GM12878 (cell line): ENCODE measurements at regions not wholly inside any gene's neighbourhood (a gene's known extent, or its start where the extent isn't known, plus 50 kb on each side); places are given as distances from the start of the nearest gene placed in this dataset.

ENCODE experiments used
- ATAC-seq: fragments of 200-7000 bp; cut with Tn5 transposase; 3 replicates; pipeline ENCODE4 v1.9.1; 2020; ENCODE audit warnings: mild to moderate bottlenecking, moderate library complexity
- BruUV-seq: library from RNA; stranded (reverse); fragments of 400-500 nt; replicated peaks from 2 replicates; lab custom pipeline; 2021; lab: Mats Ljungman, UMichigan
- CTCF ChIA-PET: fragments of 300-600 bp; sonication (Branson Sonifier 250); formaldehyde crosslinking; extraction: SDS; loops from one replicate; lab custom pipeline; 2021; ENCODE audit warnings: inconsistent platforms; lab: Yijun Ruan, JAX
- POLR2A ChIA-PET: fragments of 350-600 bp; formaldehyde crosslinking; extraction: SDS; loops from one replicate; lab custom pipeline; 2021; ENCODE audit warnings: inconsistent platforms; lab: Charles Lee
- RAD21 ChIA-PET: fragments of 300-600 bp; sonication (Branson Sonifier 250); formaldehyde crosslinking; loops from one replicate; lab custom pipeline; 2023; ENCODE audit warnings: antibody characterized with exemption; ENCODE audit not compliant: unreplicated experiment; lab: Charles Lee
- SMC1A ChIA-PET: fragments of 300-600 bp; sonication (Branson Sonifier 250); formaldehyde crosslinking; loops from one replicate; lab custom pipeline; 2023; ENCODE audit not compliant: unreplicated experiment, uncharacterized antibody; lab: Charles Lee
- DNase-seq: peaks from one replicate; pipeline ENCODE4 v3.0.0-alpha.2; 2011; ENCODE audit warnings: low read depth, low spot score
- FAIRE-seq: peaks from 3 replicates; lab custom pipeline; 2011; peaks lifted over from hg19 to GRCh38; lab: Jason Lieb, UNC
- H2AFZ ChIP-seq: 2 replicates; pipeline ENCODE4 v1.6.0; 2011; ENCODE audit warnings: low read depth, low read length, control low read depth; ENCODE audit not compliant: control insufficient read depth
- H3K27ac ChIP-seq: 2 replicates; pipeline ENCODE4 v1.5.1; 2011; ENCODE audit warnings: control low read depth; ENCODE audit not compliant: control insufficient read depth, insufficient read depth
- H3K27me3 ChIP-seq, 2 experiments: replicated peaks in 1 of 2; 2 replicates each; pipeline versions ENCODE4 v1.6.0 to v1.6.1; 2011; ENCODE audit warnings: low read length in 1 of 2; ENCODE audit not compliant: control insufficient read depth in 2 of 2, insufficient read depth in 2 of 2
- H3K36me3 ChIP-seq, 2 experiments: 2 replicates each; pipeline ENCODE4 v1.5.1; 2011; ENCODE audit warnings: low read length in 1 of 2; ENCODE audit not compliant: control insufficient read depth in 2 of 2, insufficient read depth in 2 of 2
- H3K4me1 ChIP-seq: 2 replicates; pipeline ENCODE4 v1.6.1; 2011; ENCODE audit warnings: mild to moderate bottlenecking, low read length, moderate library complexity, mixed read lengths; ENCODE audit not compliant: control insufficient read depth, insufficient read depth
- H3K4me2 ChIP-seq: 2 replicates; pipeline ENCODE4 v1.6.0; 2011; ENCODE audit warnings: control low read depth; ENCODE audit not compliant: control insufficient read depth, insufficient read depth
- H3K4me3 ChIP-seq: fragments of 200-600 bp; sonication (generic); 2 replicates; pipeline ENCODE4 v1.5.1; 2016
- H3K79me2 ChIP-seq: 2 replicates; pipeline ENCODE4 v1.6.0; 2011; ENCODE audit warnings: low read length; ENCODE audit not compliant: control insufficient read depth, insufficient read depth
- H3K9ac ChIP-seq: 2 replicates; pipeline ENCODE4 v1.8.0; 2011; ENCODE audit warnings: low read length, control low read depth, mixed read lengths; ENCODE audit not compliant: control insufficient read depth, insufficient read depth
- H3K9me3 ChIP-seq: replicated peaks from 3 replicates; pipeline ENCODE4 v1.5.1; 2011; ENCODE audit warnings: mild to moderate bottlenecking, low read length; ENCODE audit not compliant: control insufficient read depth, insufficient read depth
- H4K20me1 ChIP-seq: 2 replicates; pipeline ENCODE4 v1.6.0; 2011; ENCODE audit not compliant: control insufficient read depth, insufficient read depth
- IKZF1 ChIP-seq: fragments of 450-650 bp; conservative IDR thresholded peaks from 2 replicates; pipeline ENCODE4 v1.6.1; 2017; ENCODE audit warnings: antibody characterized with exemption, mild to moderate bottlenecking
- KAT2A ChIP-seq: conservative IDR thresholded peaks from 2 replicates; pipeline ENCODE4 v1.6.1; 2011; ENCODE audit warnings: low read depth, low read length; ENCODE audit not compliant: control insufficient read depth
- NFIC ChIP-seq: IDR thresholded peaks from 2 replicates; pipeline ENCODE4 v1.6.1; 2012; ENCODE audit warnings: low read depth, mild to moderate bottlenecking, inconsistent platforms, low read length, moderate library complexity
- NR2C2 ChIP-seq: IDR thresholded peaks from 2 replicates; pipeline ENCODE4 v1.6.1; 2011; ENCODE audit warnings: borderline replicate concordance, low read depth; ENCODE audit not compliant: control insufficient read depth, insufficient read length
- SMAD5 ChIP-seq: IDR thresholded peaks from 2 replicates; pipeline ENCODE4 v1.6.1; 2016; ENCODE audit warnings: antibody characterized with exemption, low read depth
- TCF3 ChIP-seq: IDR thresholded peaks from 2 replicates; pipeline ENCODE4 v1.6.1; 2012; ENCODE audit warnings: low read depth, mild to moderate bottlenecking, low read length, borderline replicate concordance; ENCODE audit not compliant: insufficient read depth
- WGBS: methylation state at CpG from one replicate; pipeline ENCODE4 v1.1.6; 2016; ENCODE audit warnings: low lambda C conversion rate; ENCODE audit not compliant: insufficient replicate concordance, insufficient coverage; ENCODE audit errors: missing lambda C conversion rate; 5-methylcytosine and 5-hydroxymethylcytosine counted together
- in situ Hi-C: fragments of 300-500 bp; cut with MboI; formaldehyde crosslinking; loops from 9 replicates; pipeline ENCODE4 v1.14.3; 2018; ENCODE audit warnings: mixed read lengths
- intact Hi-C: fragments of 100-400 bp; cut with micrococcal nuclease; formaldehyde crosslinking; loops from one replicate; pipeline ENCODE4 v1.14.2; 2022; ENCODE audit not compliant: unreplicated experiment

- in situ Hi-C loops (no loop called here), intact Hi-C loops (no loop called here)
- 0 out of 2 replicates have a peak, but pooled peaks have one; percentile 51 for TF ChIP-seq TCF3
- no peak for TF ChIP-seq NFIC
- FAIRE-seq (no peak), DNase-seq (no peak), ATAC-seq (no peak)
- Histone ChIP-seq H3K79me2 (no peaks in the 10 kb centered on the region), H3K4me2 (peak overlapping the region; percentile 41; the same call in 1 of the 2 replicates), H3K27me3 (no peaks in the 10 kb centered on the region), H3K4me3 (no peak overlapping the region), H3K27ac (peak overlapping the region; percentile 26; the same call in 1 of the 2 replicates), H3K36me3 (no peaks in the 10 kb centered on the region), H4K20me1 (no peaks in the 10 kb centered on the region), H3K9me3 (peaks cover 1% of the 10 kb centered on the region; the same call in 2 of the 3 replicates), H2AFZ (peak overlapping the region; percentile 60), H3K9ac (no peak overlapping the region), H3K4me1 (peaks cover 17% of the 10 kb centered on the region)
- RAD21 ChIA-PET: no interaction called here
- no TSS peak for BruUV-seq
- SMC1A ChIA-PET: no interaction called here
- CTCF ChIA-PET: no interaction called here
- POLR2A ChIA-PET: no interaction called here
- WGBS: 17% methylated on average over 4 of the region's 4 CpGs
Observed at GRCh38 chr20:40931410-40932044, 97.1 kb upstream of the TOP1 start.

GRCh38 chr20:40932436-40932835 is 96.2 kb upstream of the TOP1 start:
- no peak overlapping the region for H3K9ac ChIP-seq
- H3K27me3 ChIP-seq: no peaks in the 10 kb centered on the region
- H3K9me3 ChIP-seq: peaks cover 1% of the 10 kb centered on the region; the same call in 2 of the 3 replicates
- no peak for TF ChIP-seq SMAD5
- no peak for TF ChIP-seq KAT2A
- no peak for TF ChIP-seq NR2C2
- no peak for TF ChIP-seq IKZF1
- no peak overlapping the region for H3K4me3 ChIP-seq
- no TSS peak for BruUV-seq
- no peaks in the 10 kb centered on the region for H4K20me1 ChIP-seq
- H3K27ac ChIP-seq: no peak overlapping the region
- intact Hi-C loops (no loop called here), in situ Hi-C loops (no loop called here)
- ChIA-PET SMC1A (no interaction called here), CTCF (no interaction called here), POLR2A (no interaction called here), RAD21 (no interaction called here)
- no peaks in the 10 kb centered on the region for H3K79me2 ChIP-seq
- no peak overlapping the region for H2AFZ ChIP-seq
- DNase-seq (no peak), FAIRE-seq (no peak), ATAC-seq (no peak)
- no peaks in the 10 kb centered on the region for H3K36me3 ChIP-seq
- 0% methylated on average over 1 of the region's 1 CpG for WGBS
- peaks cover 16% of the 10 kb centered on the region for H3K4me1 ChIP-seq
- H3K4me2 ChIP-seq: no peak overlapping the region
